Brain microvascular endothelial cell (primary cell): ENCODE measurements at regions not wholly inside any gene's neighbourhood (a gene's known extent, or its start where the extent isn't known, plus 50 kb on each side); places are given as distances from the start of the nearest gene placed in this dataset.

Source experiments
- DNase-seq: peaks from one replicate; pipeline ENCODE4 v3.0.0-alpha.2; 2020
- H3K27ac ChIP-seq: fragments of 250-450 bp; sonication (Bioruptor Pico); 2 replicates; pipeline ENCODE4 v1.5.1; 2020; ENCODE audit warnings: mild to moderate bottlenecking, moderate library complexity
- H3K27me3 ChIP-seq: fragments of 250-450 bp; sonication (Bioruptor Pico); replicated peaks from 2 replicates; pipeline ENCODE4 v1.5.1; 2020; ENCODE audit warnings: mild to moderate bottlenecking
- H3K36me3 ChIP-seq: fragments of 250-450 bp; sonication (Bioruptor Pico); replicated peaks from 2 replicates; pipeline ENCODE4 v1.5.1; 2020; ENCODE audit warnings: mild to moderate bottlenecking
- H3K4me3 ChIP-seq: 2 replicates; pipeline ENCODE4 v1.5.1; 2011; ENCODE audit warnings: low read depth, mild to moderate bottlenecking, control low read depth, low read length, moderate library complexity
- in situ Hi-C: cut with HindIII; loops from 2 replicates; pipeline ENCODE4 v1.10.0; 2017; ENCODE audit warnings: low sequenced_read_pairs, low pct_ligation_motif_present
- TF ChIP-seq, protein P1 (sequence below): IDR thresholded peaks from 2 replicates; pipeline ENCODE4 v1.5.1; 2011; ENCODE audit warnings: low read depth, mild to moderate bottlenecking, moderate library complexity, low read length, control low read depth, inconsistent platforms; ENCODE audit errors: missing control alignments

DNA sequence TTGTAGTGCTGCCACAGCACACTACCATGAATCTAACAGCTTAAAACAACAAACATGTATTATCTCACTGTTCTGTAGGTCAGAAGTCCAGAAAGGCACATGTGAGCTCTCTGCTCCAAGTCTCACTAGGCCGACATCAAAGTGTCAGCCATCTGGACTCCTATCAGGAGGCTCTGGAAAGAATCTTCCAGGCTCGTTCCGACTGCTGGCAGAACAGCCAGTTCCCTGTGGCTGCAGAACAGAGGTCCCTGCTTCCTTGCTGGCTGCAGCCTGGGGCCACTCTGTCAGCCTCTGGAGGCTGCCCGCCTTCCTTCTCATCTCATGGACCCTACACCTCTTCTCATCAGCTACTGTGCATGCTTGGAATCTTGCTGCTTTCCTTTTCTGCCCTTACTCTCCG is 168.9 kb downstream of the CBLN1 start:
- H3K36me3 ChIP-seq, result no peaks in the 10 kb centered on the region
- no peak for DNase-seq
- H3K27me3 ChIP-seq, result no peaks in the 10 kb centered on the region
- TF ChIP-seq, protein P1, sequence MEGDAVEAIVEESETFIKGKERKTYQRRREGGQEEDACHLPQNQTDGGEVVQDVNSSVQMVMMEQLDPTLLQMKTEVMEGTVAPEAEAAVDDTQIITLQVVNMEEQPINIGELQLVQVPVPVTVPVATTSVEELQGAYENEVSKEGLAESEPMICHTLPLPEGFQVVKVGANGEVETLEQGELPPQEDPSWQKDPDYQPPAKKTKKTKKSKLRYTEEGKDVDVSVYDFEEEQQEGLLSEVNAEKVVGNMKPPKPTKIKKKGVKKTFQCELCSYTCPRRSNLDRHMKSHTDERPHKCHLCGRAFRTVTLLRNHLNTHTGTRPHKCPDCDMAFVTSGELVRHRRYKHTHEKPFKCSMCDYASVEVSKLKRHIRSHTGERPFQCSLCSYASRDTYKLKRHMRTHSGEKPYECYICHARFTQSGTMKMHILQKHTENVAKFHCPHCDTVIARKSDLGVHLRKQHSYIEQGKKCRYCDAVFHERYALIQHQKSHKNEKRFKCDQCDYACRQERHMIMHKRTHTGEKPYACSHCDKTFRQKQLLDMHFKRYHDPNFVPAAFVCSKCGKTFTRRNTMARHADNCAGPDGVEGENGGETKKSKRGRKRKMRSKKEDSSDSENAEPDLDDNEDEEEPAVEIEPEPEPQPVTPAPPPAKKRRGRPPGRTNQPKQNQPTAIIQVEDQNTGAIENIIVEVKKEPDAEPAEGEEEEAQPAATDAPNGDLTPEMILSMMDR, result no peak
- H3K4me3 ChIP-seq, result no peak overlapping the region
- H3K27ac ChIP-seq, result no peak overlapping the region
- in situ Hi-C loops, result no loop called here

DNA sequence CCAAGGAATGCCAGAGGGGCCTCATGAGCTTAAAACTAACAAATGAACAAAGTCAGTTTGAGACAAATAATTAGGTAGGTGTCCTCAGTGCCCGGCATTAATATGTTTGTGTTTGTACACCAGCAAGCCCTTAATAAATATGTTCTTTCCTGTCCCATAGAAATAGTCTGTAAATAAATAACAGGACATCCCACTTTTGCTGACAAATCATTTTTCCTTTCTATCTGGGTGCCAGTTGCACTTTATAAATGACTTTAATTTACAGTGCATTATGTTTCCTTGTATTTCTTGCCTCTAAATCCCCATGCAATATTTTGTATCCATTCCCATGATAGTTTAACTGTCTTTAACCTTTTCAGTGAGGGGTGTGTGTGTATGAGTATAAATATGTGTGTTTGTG is 170.3 kb downstream of the CBLN1 start:
- Histone ChIP-seq H3K27ac (no peak overlapping the region), H3K27me3 (no peaks in the 10 kb centered on the region), H3K36me3 (no peaks in the 10 kb centered on the region), H3K4me3 (no peak overlapping the region)
- TF ChIP-seq, protein P1, result no peak
- in situ Hi-C loops, result no loop called here
- no peak for DNase-seq

DNA sequence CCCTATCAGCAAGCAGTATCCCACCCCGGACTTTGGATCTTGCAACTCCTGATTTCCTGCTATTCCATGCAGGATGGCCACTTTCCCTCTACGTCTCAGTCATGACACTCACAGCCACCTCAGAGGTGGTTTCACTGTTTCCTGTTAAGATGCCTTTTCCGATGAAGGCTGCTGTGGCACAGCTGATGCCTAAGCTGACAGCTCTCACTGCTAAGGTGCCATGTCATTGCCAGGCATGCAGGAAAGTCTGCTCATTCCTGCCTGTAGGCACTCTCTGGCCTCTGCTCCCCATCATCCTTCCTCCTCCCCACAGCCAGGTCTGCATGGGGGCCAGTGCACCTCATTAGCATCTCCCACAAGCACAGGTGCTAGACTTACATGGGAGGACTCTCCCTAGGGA is 173.0 kb downstream of the CBLN1 start:
- H3K36me3 ChIP-seq, result no peaks in the 10 kb centered on the region
- H3K4me3 ChIP-seq, result no peak overlapping the region
- TF ChIP-seq, protein P1, result no peak
- no peak for DNase-seq
- H3K27me3 ChIP-seq, result no peaks in the 10 kb centered on the region
- H3K27ac ChIP-seq, result no peak overlapping the region
- in situ Hi-C loops, result no loop called here

DNA sequence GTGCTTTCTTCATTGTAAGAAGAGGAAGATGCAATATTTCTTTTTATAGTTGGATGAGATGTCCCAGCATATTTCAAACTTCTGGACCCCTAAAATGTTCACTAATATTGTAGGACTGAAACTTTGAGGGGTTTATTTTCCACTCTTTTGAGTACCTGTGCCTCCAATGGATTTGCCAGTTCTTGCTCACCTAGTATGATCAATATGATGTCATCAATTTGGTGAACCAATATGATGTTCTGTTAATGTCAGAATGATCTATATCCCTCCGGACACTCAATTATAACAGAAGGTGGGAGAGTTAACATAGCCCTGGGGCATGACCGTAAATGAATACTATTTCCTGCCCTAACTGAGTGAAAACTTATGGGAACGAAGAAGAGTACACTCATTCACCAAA is 178.3 kb downstream of the CBLN1 start:
- in situ Hi-C loops, result no loop called here
- Histone ChIP-seq H3K36me3 (no peaks in the 10 kb centered on the region), H3K4me3 (no peak overlapping the region)

DNA sequence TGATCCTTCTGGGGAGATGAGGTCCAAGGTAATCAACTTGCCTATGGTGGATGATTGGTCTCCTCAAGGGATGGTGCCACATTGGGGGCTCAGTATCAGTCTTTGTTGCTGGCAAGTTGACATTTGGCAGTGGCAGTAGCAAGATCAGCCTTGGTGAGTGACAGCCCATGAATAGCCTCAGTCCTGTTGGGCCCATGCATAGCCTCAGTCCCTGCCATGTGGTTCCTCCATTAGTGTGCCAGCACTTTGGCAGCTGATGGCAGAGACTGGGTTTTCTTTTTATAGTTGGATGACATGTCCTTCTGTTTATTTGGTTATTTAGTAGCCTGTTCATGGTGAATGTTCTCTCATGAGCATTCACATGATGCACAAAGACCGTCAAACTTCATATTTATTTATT is 179.6 kb downstream of the CBLN1 start:
- no peak overlapping the region for H3K4me3 ChIP-seq
- DNase-seq, result no peak
- no peaks in the 10 kb centered on the region for H3K36me3 ChIP-seq
- no peak overlapping the region for H3K27ac ChIP-seq
- TF ChIP-seq, protein P1, result no peak
- in situ Hi-C loops, result no loop called here
- no peaks in the 10 kb centered on the region for H3K27me3 ChIP-seq

More for the DNA sequence above, 178.3 kb downstream of the CBLN1 start:
- Histone ChIP-seq H3K27me3 (no peaks in the 10 kb centered on the region), H3K27ac (no peak overlapping the region)
- no peak for DNase-seq
- TF ChIP-seq, protein P1, result no peak

DNA sequence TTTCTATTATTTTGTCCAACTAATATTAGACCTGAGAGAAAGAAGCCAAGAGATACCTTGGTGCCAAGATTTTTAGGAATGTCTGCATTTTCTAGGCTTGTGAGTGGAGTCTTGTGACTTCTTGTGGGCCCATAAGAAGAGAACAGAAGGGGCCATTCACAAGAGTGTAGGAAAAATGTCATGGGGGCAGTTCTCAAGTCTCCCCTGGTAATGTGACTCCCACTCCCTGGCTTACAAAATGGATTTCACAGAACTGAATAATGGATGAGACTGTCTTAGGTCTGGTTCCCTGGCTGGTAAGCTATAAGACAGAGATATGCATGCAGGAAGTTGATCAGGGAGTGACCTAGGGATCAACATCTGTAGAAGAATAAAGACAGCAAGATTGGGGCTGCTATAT is 181.3 kb downstream of the CBLN1 start:
- Histone ChIP-seq H3K4me3 (no peak overlapping the region), H3K27ac (no peak overlapping the region), H3K27me3 (no peaks in the 10 kb centered on the region), H3K36me3 (no peaks in the 10 kb centered on the region)
- no peak for DNase-seq
- TF ChIP-seq, protein P1, result no peak
- in situ Hi-C loops, result no loop called here
